Keratinocyte (primary cell): ENCODE measurements at regions not wholly inside any gene's neighbourhood (a gene's known extent, or its start where the extent isn't known, plus 50 kb on each side); places are given as distances from the start of the nearest gene placed in this dataset.

Experiments
- DNase-seq: peaks from one replicate; pipeline ENCODE4 v3.0.0-alpha.2; 2011; ENCODE audit warnings: low read depth, missing footprints, low spot score
- FAIRE-seq: peaks from 2 replicates; lab custom pipeline; 2011; peaks lifted over from hg19 to GRCh38; lab: Jason Lieb, UNC
- H2AFZ ChIP-seq: 2 replicates; pipeline ENCODE4 v1.6.0; 2012; ENCODE audit warnings: low read length, control low read depth, inconsistent platforms; ENCODE audit not compliant: control insufficient read depth
- H3K27ac ChIP-seq: 2 replicates; pipeline ENCODE4 v1.5.1; 2011; ENCODE audit warnings: low read length; ENCODE audit not compliant: control insufficient read depth, insufficient read depth
- H3K27me3 ChIP-seq: 3 replicates; pipeline ENCODE4 v1.6.0; 2011; ENCODE audit warnings: low read length; ENCODE audit not compliant: control insufficient read depth, insufficient read depth; ENCODE audit errors: extremely low read depth
- H3K36me3 ChIP-seq, 2 experiments: 2 replicates in 1 of 2; 3 replicates in 1 of 2; pipeline ENCODE4 v1.5.1; 2011; ENCODE audit warnings: low read length in 2 of 2, mild to moderate bottlenecking in 1 of 2; ENCODE audit not compliant: control insufficient read depth in 2 of 2, insufficient read depth in 2 of 2; ENCODE audit errors: extremely low read depth in 1 of 2
- H3K4me1 ChIP-seq: 3 replicates; pipeline ENCODE4 v1.5.1; 2011; ENCODE audit warnings: low read length; ENCODE audit not compliant: control insufficient read depth, insufficient read depth; ENCODE audit errors: extremely low read depth
- H3K4me2 ChIP-seq: 3 replicates; pipeline ENCODE4 v1.6.0; 2011; ENCODE audit warnings: low read depth, low read length; ENCODE audit not compliant: control insufficient read depth, insufficient read depth; ENCODE audit errors: extremely low read depth
- H3K4me3 ChIP-seq, 3 experiments: fragments of 200-600 bp in 1 of 3; sonication (generic) in 1 of 3; 2 replicates in 2 of 3; 3 replicates in 1 of 3; pipeline ENCODE4 v1.5.1; 2011 to 2016; ENCODE audit warnings: low read length in 3 of 3, mild to moderate bottlenecking in 3 of 3, control low read depth in 2 of 3, inconsistent platforms in 1 of 3, low read depth in 1 of 3, mixed read lengths in 1 of 3, mixed run types in 1 of 3, moderate library complexity in 1 of 3; ENCODE audit not compliant: control insufficient read depth in 2 of 3, insufficient read depth in 2 of 3; ENCODE audit errors: extremely low read depth in 1 of 3
- H3K79me2 ChIP-seq: 2 replicates; pipeline ENCODE4 v1.6.0; 2012; ENCODE audit warnings: low read length; ENCODE audit not compliant: control insufficient read depth, insufficient read depth
- H3K9ac ChIP-seq: 3 replicates; pipeline ENCODE4 v1.6.0; 2011; ENCODE audit warnings: low read length; ENCODE audit not compliant: control insufficient read depth, insufficient read depth; ENCODE audit errors: extremely low read depth
- H3K9me1 ChIP-seq: 3 replicates; pipeline ENCODE4 v1.6.0; 2011; ENCODE audit warnings: low read length; ENCODE audit not compliant: control insufficient read depth, insufficient read depth; ENCODE audit errors: extremely low read depth
- H3K9me3 ChIP-seq: 2 replicates; pipeline ENCODE4 v1.5.1; 2012; ENCODE audit warnings: low read depth, low read length; ENCODE audit not compliant: control insufficient read depth
- H4K20me1 ChIP-seq: 3 replicates; pipeline ENCODE4 v1.6.0; 2011; ENCODE audit warnings: low read length; ENCODE audit not compliant: control insufficient read depth, insufficient read depth; ENCODE audit errors: extremely low read depth
- CTCF ChIP-seq, 3 experiments: IDR thresholded peaks in 1 of 3; conservative IDR thresholded peaks in 1 of 3; optimal IDR thresholded peaks in 1 of 3; 2 replicates in 2 of 3; 3 replicates in 1 of 3; pipeline versions ENCODE3 to v1.5.1; 2011; ENCODE audit warnings: low read length in 3 of 3, mild to moderate bottlenecking in 3 of 3, moderate library complexity in 2 of 3, control low read depth in 1 of 3, inconsistent platforms in 1 of 3; ENCODE audit not compliant: insufficient read depth in 2 of 3; ENCODE audit errors: extremely low read depth in 1 of 3
- EZH2 ChIP-seq: IDR thresholded peaks from one replicate; pipeline ENCODE4 v1.6.1; 2012; ENCODE audit warnings: inconsistent platforms, mild to moderate bottlenecking, low read length, moderate library complexity
- dilution Hi-C: fragments of 300-500 bp; cut with MboI; formaldehyde crosslinking; loops from one replicate; pipeline ENCODE4 v1.7.0; 2020; ENCODE audit warnings: low sequenced_read_pairs; ENCODE audit not compliant: extremely low pct_ligation_motif_present

- Histone ChIP-seq H3K9ac (no peak overlapping the region), H3K27me3 (no peaks in the 10 kb centered on the region), H3K9me1 (no peaks in the 10 kb centered on the region), H2AFZ (no peak overlapping the region), H3K36me3 (no peaks in the 10 kb centered on the region), H3K4me1 (no peaks in the 10 kb centered on the region), H3K79me2 (no peaks in the 10 kb centered on the region), H3K4me2 (no peak overlapping the region), H3K27ac (no peak overlapping the region), H3K4me3 (no peak overlapping the region), H3K9me3 (no peaks in the 10 kb centered on the region), H4K20me1 (no peaks in the 10 kb centered on the region)
- FAIRE-seq (no peak), DNase-seq (no peak)
- dilution Hi-C loops: no loop called here
- no peak for TF ChIP-seq EZH2
These were observed 252.9 kb upstream of the NRSN1 start for GRCh38 chr6:23873161-23873560.

- no peak overlapping the region for H3K4me2 ChIP-seq
- no peak for FAIRE-seq
- H2AFZ ChIP-seq: no peak overlapping the region
- no peaks in the 10 kb centered on the region for H3K4me1 ChIP-seq
- H3K27ac ChIP-seq: no peak overlapping the region
- H3K9me1 ChIP-seq: no peaks in the 10 kb centered on the region
- H3K79me2 ChIP-seq: no peaks in the 10 kb centered on the region
- no peaks in the 10 kb centered on the region for H3K36me3 ChIP-seq
- H3K4me3 ChIP-seq: no peak overlapping the region
- no peaks in the 10 kb centered on the region for H3K27me3 ChIP-seq
- no peaks in the 10 kb centered on the region for H3K9me3 ChIP-seq
- no peak for DNase-seq
- no peak overlapping the region for H3K9ac ChIP-seq
- TF ChIP-seq EZH2 (no peak), CTCF (optimal IDR thresholded peaks at IDR 0.05 in 1 of 3, IDR thresholded peaks at IDR 0.05 in 1 of 3, conservative IDR thresholded peaks at IDR 0.05 in 1 of 3; ENCODE audit: extremely low read depth in 1 of 3, insufficient read depth in 2 of 3, low read length in 3 of 3) (no peak)
- dilution Hi-C loops: no loop called here
- no peaks in the 10 kb centered on the region for H4K20me1 ChIP-seq
These were observed 251.0 kb upstream of the NRSN1 start for GRCh38 chr6:23875006-23875405.

DNA sequence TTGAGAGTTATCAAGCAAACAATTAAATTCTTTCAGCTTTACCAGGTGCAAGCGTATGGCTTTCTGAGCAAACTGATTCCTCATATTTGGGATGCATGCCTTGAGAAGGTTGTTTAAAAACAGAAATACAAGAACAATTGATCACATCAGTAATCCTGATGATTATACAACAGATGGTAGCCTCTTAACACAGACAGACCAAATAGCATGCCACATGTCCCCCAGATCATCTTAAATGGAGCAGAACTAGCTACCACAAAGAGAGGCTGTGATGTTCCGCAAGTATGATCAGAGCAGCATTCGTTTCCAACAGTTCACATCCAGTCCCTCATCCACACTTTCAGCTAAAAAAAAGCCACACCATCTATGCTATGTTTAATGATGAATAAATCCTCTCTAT is 246.2 kb upstream of the NRSN1 start:
- no peaks in the 10 kb centered on the region for H3K79me2 ChIP-seq
- H3K9me3 ChIP-seq: no peaks in the 10 kb centered on the region
- H3K4me3 ChIP-seq: no peak overlapping the region
- no peak for TF ChIP-seq EZH2
- TF ChIP-seq CTCF (optimal IDR thresholded peaks at IDR 0.05 in 1 of 3, IDR thresholded peaks at IDR 0.05 in 1 of 3, conservative IDR thresholded peaks at IDR 0.05 in 1 of 3; ENCODE audit: extremely low read depth in 1 of 3, insufficient read depth in 2 of 3, low read length in 3 of 3): no peak
- no peak overlapping the region for H2AFZ ChIP-seq
- FAIRE-seq (no peak), DNase-seq (no peak)
- H3K4me1 ChIP-seq: no peaks in the 10 kb centered on the region
- H3K27ac ChIP-seq: no peak overlapping the region
- no peak overlapping the region for H3K4me2 ChIP-seq
- dilution Hi-C loops: no loop called here
- H3K36me3 ChIP-seq: no peaks in the 10 kb centered on the region
- H4K20me1 ChIP-seq: no peaks in the 10 kb centered on the region
- H3K27me3 ChIP-seq: no peaks in the 10 kb centered on the region
- no peaks in the 10 kb centered on the region for H3K9me1 ChIP-seq
- no peak overlapping the region for H3K9ac ChIP-seq
